HG03442 (cell line): ENCODE measurements at regions not wholly inside any gene's neighbourhood (a gene's known extent, or its start where the extent isn't known, plus 50 kb on each side); places are given as distances from the start of the nearest gene placed in this dataset.
"Not testable (repeated sequence)": the region's sequence is repeated elsewhere in the genome, so short reads cannot be mapped to it uniquely, and the experiment has no call there.

Experiments used
- ATAC-seq: cut with Tn5 transposase; IDR thresholded peaks from one replicate; pipeline ENCODE4 v1.9.1; 2021; ENCODE audit warnings: mild to moderate bottlenecking, moderate library complexity; ENCODE audit not compliant: unreplicated experiment

- ATAC-seq = no peak
Measured at GRCh38 chr20:47865451-47865850, 80.2 kb upstream of the SULF2 start.

GRCh38 chr20:47863981-47864380, 78.7 kb upstream of the SULF2 start:
- ATAC-seq = no peak

- no peak for ATAC-seq
Measured at GRCh38 chr20:47863315-47863965, 78.2 kb upstream of the SULF2 start.

- ATAC-seq = no peak
Measured at GRCh38 chr20:47862574-47863240, 77.4 kb upstream of the SULF2 start.

GRCh38 chr20:47861116-47861515, 75.8 kb upstream of the SULF2 start:
- ATAC-seq = no peak

GRCh38 chr20:47860049-47860830, 75.0 kb upstream of the SULF2 start:
- no peak for ATAC-seq

- ATAC-seq = no peak
Measured at GRCh38 chr20:47859278-47859677, 74.0 kb upstream of the SULF2 start.

GRCh38 chr20:47857569-47858464, 72.5 kb upstream of the SULF2 start:
- no peak for ATAC-seq

GRCh38 chr20:47857187-47857568, 71.9 kb upstream of the SULF2 start:
- ATAC-seq = no peak

- no peak for ATAC-seq
Measured at GRCh38 chr20:47855799-47856198, 70.5 kb upstream of the SULF2 start.

GRCh38 chr20:47854687-47855212, 69.5 kb upstream of the SULF2 start:
- no peak for ATAC-seq

- no peak for ATAC-seq
Measured at GRCh38 chr20:47851774-47852173, 66.5 kb upstream of the SULF2 start.

GRCh38 chr20:47850146-47850545, 64.9 kb upstream of the SULF2 start:
- no peak for ATAC-seq

GRCh38 chr20:47849596-47849995, 64.3 kb upstream of the SULF2 start:
- ATAC-seq = no peak

GRCh38 chr20:47849006-47849405, 63.7 kb upstream of the SULF2 start:
- ATAC-seq = no peak

- ATAC-seq = not testable (repeated sequence)
Measured at GRCh38 chr20:47848534-47848933, 63.3 kb upstream of the SULF2 start.

GRCh38 chr20:47847884-47848485, 62.7 kb upstream of the SULF2 start:
- no peak for ATAC-seq

- not testable (repeated sequence) for ATAC-seq
Measured at GRCh38 chr20:47847220-47847619, 61.9 kb upstream of the SULF2 start.

- ATAC-seq = not testable (repeated sequence)
Measured at GRCh38 chr20:47846651-47847050, 61.4 kb upstream of the SULF2 start.

GRCh38 chr20:47845382-47845977, 60.2 kb upstream of the SULF2 start:
- not testable (repeated sequence) for ATAC-seq
